ENCODE measurements at regions not wholly inside any gene's neighbourhood (a gene's known extent, or its start where the extent isn't known, plus 50 kb on each side); places are given as distances from the start of the nearest gene placed in this dataset.

DNA sequence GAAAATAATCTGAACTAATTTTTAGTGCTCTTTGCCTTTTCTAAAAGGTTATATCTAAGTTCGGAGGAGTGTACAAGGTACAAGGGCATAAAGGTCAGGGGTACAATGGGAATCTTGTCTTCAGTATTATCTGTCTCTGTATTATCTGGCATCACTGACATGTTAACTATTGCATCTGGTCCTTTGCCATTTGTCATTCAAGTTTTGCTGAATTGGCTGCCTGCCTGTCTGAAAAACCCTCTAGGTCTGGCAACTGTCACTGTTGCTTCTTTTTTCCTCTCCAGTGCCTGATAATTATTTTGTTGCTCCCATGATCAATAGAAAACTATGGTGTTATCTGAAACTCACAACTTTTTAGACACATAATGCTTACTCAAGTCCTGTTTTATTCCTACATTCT, 112.5 kb upstream of the STK26 start:
- no peak for DNase-seq

DNA sequence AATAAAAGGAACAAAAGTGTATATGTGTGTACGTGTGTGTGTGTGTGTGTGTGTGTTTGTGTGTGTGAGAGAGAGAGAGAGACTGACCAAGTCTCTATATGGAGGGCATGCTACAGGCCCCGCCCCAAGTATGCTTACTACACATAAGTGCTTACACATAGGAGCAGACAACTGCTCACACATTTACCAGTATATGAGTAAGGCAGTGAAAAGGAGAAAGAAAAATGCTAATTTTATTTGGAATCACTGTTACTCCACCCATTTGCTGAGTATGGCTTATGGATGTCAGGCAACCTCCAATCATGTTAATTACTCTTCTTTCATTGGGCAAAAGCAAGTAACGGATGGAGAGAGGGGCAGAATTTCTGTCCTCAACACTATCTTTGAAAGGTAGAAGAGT, 107.6 kb upstream of the STK26 start:
- DNase-seq = no peak

DNA sequence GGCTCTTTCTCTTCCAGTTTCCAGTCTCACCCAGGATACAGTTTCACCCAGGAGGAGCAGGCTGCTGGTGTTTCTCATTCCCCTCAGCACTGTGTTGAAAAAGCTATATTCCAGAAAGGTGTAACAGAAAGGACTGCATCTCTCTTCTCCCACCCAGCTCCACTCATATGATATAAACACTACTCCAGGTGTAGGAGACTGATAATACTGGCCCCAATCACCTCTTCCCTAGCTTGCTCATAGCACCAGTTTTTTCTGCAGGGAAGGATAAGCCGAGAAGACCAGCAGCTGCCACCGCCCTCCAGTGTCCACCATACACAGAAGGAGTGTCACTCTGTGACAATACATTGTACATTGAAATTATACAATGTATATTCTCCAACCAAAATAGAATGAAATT, 105.5 kb upstream of the STK26 start:
- DNase-seq = no peak

DNA sequence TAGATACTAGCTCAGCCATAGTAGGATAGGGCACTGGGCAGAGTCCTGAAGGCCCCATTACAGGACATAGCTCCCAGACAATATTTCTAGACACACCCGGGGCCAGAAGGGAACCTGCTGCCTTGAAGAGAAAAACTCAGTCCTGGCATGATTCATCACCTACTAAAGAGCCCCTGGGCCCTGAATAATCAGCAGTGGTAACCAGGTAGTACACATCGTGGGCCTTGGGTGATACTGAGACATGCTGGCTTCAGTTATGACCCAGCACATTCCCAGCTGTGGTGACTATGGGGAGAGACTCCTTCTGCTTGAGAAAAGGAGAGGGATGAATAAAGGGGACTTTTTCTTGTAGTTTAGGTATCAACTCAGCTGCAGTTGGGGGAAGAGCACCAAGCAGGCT, 104.3 kb upstream of the STK26 start:
- no peak for DNase-seq

DNA sequence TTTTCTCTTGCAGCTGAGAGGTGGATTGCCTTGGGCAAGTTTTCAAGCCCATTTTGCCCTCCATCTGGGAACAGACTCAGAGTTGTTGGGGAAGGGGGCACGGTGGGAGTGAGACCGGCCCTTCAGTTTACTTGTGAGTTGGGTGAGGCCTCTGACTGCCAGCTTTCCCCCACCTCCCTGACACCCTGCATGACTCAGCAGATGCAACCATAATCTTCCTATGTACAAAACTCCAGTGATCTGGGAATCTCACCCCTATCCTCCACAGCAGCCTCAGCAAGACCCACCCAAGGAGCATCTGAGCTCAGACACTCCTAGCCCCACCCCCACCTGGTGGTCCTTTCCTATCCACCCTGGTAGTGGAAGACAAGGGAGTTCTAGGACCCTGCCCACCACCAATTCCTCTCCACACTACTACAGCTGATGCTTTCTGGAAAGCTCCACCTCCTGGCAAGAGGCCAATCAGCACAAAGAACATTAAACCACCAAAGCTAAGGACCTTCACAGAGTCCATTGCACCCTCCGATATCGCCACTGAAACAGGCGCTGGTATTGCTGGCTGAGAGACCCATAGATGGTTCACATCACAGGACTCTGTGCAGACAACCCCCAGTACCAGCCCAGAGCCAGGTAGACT, 99.4 kb upstream of the STK26 start:
- no peak for DNase-seq

DNA sequence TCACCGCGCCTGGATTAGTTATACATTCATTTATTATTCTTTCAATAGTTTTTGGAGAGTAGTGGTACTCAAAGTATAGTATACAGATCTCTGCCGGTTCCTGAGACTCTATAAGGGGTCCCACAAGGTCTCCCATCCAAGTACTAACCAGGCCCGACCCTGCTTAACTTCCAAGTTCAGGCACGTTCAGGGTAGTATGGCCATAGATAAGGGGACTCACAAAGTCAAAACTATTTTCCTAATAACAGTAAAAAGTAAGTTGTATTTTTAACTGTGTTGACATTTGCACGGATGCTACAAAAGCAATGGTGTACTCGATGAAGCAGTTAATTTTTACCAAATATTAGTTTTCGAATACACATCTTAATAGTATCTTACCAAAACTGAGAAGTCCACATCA, 84.4 kb upstream of the STK26 start:
- no peak for DNase-seq

DNA sequence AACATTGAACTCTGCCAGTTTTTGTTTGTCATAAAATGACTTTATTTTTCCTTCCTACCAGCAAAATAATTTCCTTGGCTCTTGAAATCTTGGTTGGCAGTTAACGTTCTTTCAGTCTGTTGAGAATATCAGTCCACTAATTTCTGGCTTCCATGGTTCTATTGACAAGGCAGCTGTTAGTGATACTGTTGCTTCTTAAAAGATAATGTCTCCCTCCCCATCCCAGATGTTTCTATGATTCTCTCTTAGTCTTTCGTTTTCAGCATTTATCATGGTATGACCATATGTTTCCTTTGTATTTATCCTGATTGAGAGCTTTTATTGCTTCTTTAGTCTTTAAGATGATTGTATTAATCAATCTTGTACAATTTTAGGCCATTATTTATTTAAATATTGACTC, 81.1 kb upstream of the STK26 start:
- no peak for DNase-seq

DNA sequence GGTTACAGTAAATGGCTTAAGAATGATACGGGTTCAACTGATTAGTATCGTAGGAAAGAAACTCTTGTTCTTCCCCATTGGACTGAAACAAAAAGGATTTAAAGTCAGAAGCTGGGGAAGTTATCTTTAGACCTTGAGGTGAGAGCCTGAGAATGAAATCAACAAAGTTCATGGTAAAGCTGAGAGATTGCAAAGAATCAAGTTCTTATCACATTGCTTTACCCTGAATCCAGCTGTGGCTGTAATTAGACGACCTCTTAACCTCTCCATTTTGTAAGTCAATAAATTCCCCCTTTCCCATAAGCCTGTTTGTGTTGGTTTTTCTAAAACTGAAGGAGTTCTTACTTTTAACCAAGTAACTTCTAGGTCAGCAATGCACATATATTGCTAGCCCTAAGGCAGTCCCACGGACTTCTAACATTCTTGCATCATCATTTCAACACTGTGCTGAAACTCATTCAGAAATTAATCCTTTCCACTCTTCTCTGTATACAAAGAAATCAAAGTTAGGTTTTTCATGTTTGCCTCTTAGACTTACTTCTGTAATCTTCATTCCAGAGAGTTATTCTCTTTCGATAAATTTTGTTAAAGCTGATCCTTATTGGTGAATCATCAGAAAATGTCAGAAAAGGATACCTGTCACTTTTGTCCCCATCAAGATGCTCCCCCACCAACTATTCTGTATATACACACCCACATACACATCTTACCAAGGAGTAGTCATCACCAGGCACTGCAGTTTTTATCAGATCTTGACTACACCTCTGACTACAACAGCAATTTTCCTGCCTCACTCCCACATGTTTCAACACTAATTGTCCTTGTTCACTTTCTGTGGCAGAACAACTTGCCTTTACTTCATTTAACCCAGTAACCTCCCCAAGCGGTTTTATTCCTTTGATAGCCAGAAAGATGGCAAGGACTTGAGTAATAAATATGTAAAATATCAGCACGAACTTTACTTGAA, 77.9 kb upstream of the STK26 start:
- DNase-seq = no peak

DNA sequence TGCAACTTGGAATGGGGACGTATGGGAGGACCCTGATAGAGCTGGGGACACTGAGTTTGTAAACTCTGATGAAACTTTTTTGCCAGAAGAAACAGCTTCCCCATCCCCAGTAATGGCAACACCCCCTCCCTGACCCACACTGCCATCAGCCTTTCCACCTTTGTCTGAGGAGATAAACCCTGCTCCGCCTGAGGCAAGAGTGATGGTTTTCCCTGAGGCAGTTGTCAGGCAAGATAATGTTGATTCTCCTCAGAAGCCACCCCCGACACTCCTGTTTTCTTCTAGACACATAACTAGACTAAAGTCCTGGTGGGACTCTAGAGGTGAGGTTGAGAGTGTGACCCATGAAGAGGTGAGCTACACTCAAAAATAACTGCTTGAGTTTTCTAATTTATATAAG, 71.9 kb upstream of the STK26 start:
- no peak for DNase-seq

DNA sequence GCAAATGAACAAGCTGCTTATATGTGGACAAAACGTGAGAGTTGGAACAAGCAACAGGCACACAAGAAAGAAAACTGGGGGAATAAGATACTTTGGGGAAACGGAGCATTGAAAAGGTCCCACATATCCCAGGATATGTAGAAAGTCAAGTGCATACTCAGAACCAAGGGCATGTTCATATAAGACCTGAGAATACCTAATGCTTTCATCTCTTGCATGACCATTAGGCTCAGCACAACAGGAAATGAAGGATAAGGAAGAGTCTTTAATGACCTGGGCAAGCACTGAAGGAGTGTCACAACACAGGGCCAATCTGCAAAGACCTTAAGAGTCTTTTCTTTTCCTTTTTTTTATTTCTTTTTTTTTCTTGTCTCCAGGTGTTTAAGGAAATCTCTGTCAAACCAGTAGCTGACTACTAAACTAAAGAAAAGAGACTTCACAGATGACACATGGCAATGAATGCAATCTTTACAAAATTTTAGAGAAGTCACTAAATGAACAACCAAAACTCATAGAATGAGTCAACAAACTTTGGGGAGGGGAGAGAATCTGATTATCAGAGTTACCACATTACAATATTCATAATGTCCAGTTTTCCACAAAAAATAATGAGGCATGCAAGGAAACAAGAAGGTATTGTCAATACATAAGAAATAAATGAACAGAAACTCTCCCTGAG, 67.9 kb upstream of the STK26 start:
- no peak for DNase-seq

DNA sequence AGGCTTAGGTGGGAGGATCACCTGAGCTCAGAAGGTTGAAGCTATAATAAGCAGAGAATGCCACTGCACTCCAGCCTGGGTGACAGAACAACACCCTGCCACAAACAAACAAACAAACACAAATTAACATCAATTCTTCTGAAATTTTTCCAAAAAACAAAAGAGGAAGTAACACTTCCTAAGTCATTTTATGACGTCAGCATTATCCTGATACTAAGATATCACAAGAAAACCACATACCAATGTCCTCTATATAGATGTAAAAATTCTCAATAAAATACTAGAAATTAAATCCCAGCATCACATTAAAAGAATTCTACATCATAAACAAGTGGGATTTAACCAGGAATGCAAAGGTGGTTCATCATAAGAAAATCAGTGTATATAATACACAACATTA, 64.4 kb upstream of the STK26 start:
- DNase-seq = no peak

DNA sequence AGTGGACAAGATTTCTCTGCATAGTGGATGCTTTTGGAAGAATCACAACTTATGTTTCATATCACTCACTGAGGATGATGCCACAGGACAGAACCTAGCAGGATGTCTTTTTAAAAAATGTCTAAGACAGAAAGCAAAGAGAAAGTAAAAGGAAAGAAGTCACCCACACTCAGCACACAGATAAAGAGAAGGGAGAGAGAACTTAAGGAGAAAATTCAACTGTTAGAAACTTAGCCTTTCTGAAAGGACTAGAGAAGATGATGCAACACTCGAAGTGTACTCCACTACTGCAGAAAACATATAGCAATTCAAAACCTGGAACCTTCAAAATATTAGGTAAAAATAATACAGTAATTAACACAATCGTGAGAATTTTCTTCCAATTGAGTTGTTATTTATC, 52.8 kb upstream of the STK26 start:
- DNase-seq = no peak
